ENCODE measurements at regions not wholly inside any gene's neighbourhood (a gene's known extent, or its start where the extent isn't known, plus 50 kb on each side); places are given as distances from the start of the nearest gene placed in this dataset.

GRCh38 chr4:121228848-121229247 lies 64.7 kb upstream of the TNIP3 start:
- CTCF ChIA-PET, result no interaction called here

GRCh38 chr4:121227341-121227792 lies 63.2 kb upstream of the TNIP3 start:
- Histone ChIP-seq H3K27ac (no peak overlapping the region), H3K4me2 (no peak overlapping the region), H3K4me1 (no peaks in the 10 kb centered on the region), H3K9me3 (no peaks in the 10 kb centered on the region), H3K4me3 (no peak overlapping the region)
- DNase-seq (ENCODE audit: low read depth in 1 of 2, low spot score in 1 of 2) (no peak), ATAC-seq (peak in 1 of 2 experiments; percentile 34; a peak in 1 of 6 replicates), FAIRE-seq (no peak)
- ChIA-PET CTCF (interaction anchor here (1.3 kb wide), 1 partner anchor 35 kb away, joined by 3 read pairs; no protein-coding TSS in a partner anchor), POLR2A (no interaction called here)
- WGBS (ENCODE audit: missing lambda C conversion rate), result 76% methylated on average over 3 of the region's 3 CpGs
- TF ChIP-seq TP53 (CRISPR knock-in tag; IDR thresholded peaks at IDR 0.05) (no peak), MAFK (IDR thresholded peaks at IDR 0.05; ENCODE audit: partially characterized antibody) (no peak), RFX5 (IDR thresholded peaks at IDR 0.05) (no peak), KDM5A (IDR thresholded peaks at IDR 0.05) (no peak), MYC (IDR thresholded peaks at IDR 0.05; ENCODE audit: borderline replicate concordance, low read length) (no peak), HOXB5 (CRISPR knock-in tag; IDR thresholded peaks at IDR 0.05) (no peak), HEYL (CRISPR knock-in tag; IDR thresholded peaks at IDR 0.05) (no peak), CHD4 (IDR thresholded peaks at IDR 0.05; ENCODE audit: borderline replicate concordance) (no peak), GATA3 (IDR thresholded peaks at IDR 0.05; ENCODE audit: borderline replicate concordance) (no peak), RNF2 (IDR thresholded peaks at IDR 0.05; ENCODE audit: borderline replicate concordance, low read depth) (no peak), CEBPB (IDR thresholded peaks at IDR 0.05) (no peak), TFCP2L1 (CRISPR knock-in tag; IDR thresholded peaks at IDR 0.05) (no peak), HOXB13 (CRISPR knock-in tag; IDR thresholded peaks at IDR 0.05; ENCODE audit: low read depth) (no peak), RARB (CRISPR knock-in tag; IDR thresholded peaks at IDR 0.05) (no peak), RCOR1 (IDR thresholded peaks at IDR 0.05; ENCODE audit: low read depth, low read length) (no peak), BCL3 (IDR thresholded peaks at IDR 0.05) (no peak), NR3C1 (IDR thresholded peaks at IDR 0.05) (no peak), HDAC2 (IDR thresholded peaks at IDR 0.05) (no peak)

More at GRCh38 chr4:121228848-121229247, 64.7 kb upstream of the TNIP3 start:
- Histone ChIP-seq H3K4me2 (no peak overlapping the region), H3K4me3 (no peak overlapping the region), H3K4me1 (no peaks in the 10 kb centered on the region), H3K9me3 (no peaks in the 10 kb centered on the region), H3K27ac (no peak overlapping the region)
- POLR2A ChIA-PET, result no interaction called here
- DNase-seq (ENCODE audit: low read depth in 1 of 2, low spot score in 1 of 2) (no peak), FAIRE-seq (no peak), ATAC-seq (no peak)
- TF ChIP-seq MAZ (IDR thresholded peaks at IDR 0.05; ENCODE audit: borderline replicate concordance, low read depth, low read length) (no peak), FOSL2 (IDR thresholded peaks at IDR 0.05) (no peak), FOSL2 (CRISPR knock-in tag; IDR thresholded peaks at IDR 0.05) (no peak), BHLHE40 (IDR thresholded peaks at IDR 0.05; ENCODE audit: low read depth, low read length) (no peak), ZNF302 (CRISPR knock-in tag; IDR thresholded peaks at IDR 0.05) (no peak), KDM5A (IDR thresholded peaks at IDR 0.05) (no peak), CBX8 (IDR thresholded peaks at IDR 0.05) (no peak), HDAC2 (IDR thresholded peaks at IDR 0.05) (no peak), EHMT2 (IDR thresholded peaks at IDR 0.05; ENCODE audit: low read depth) (no peak)
- WGBS (ENCODE audit: missing lambda C conversion rate), result 32% methylated on average over 1 of the region's 1 CpG

- DNase-seq (ENCODE audit: low read depth in 1 of 2, low spot score in 1 of 2) (no peak), ATAC-seq (no peak), FAIRE-seq (no peak)
- H3K9me3 ChIP-seq, result no peaks in the 10 kb centered on the region
- H3K4me1 ChIP-seq, result no peaks in the 10 kb centered on the region
- no peak overlapping the region for H3K4me3 ChIP-seq
- ChIA-PET CTCF (no interaction called here), POLR2A (no interaction called here)
- WGBS (ENCODE audit: missing lambda C conversion rate), result 45% methylated on average over 4 of the region's 4 CpGs
- H3K27ac ChIP-seq, result no peak overlapping the region
- H3K4me2 ChIP-seq, result no peak overlapping the region
- TF ChIP-seq ZC3H11A (IDR thresholded peaks at IDR 0.05) (no peak), KDM1A (IDR thresholded peaks at IDR 0.05; ENCODE audit: low read depth) (no peak), ZNF302 (CRISPR knock-in tag; IDR thresholded peaks at IDR 0.05) (no peak), HES2 (IDR thresholded peaks at IDR 0.05) (no peak), USF2 (IDR thresholded peaks at IDR 0.05) (no peak), MAX (IDR thresholded peaks at IDR 0.05) (no peak), MAFK (IDR thresholded peaks at IDR 0.05; ENCODE audit: partially characterized antibody) (no peak), JUN (IDR thresholded peaks at IDR 0.05) (no peak), MYC (IDR thresholded peaks at IDR 0.05; ENCODE audit: borderline replicate concordance, low read length) (no peak), NPAS2 (CRISPR knock-in tag; IDR thresholded peaks at IDR 0.05; ENCODE audit: borderline replicate concordance) (no peak), JUNB (IDR thresholded peaks at IDR 0.05) (no peak), E2F6 (IDR thresholded peaks at IDR 0.05; ENCODE audit: borderline replicate concordance, low read depth) (no peak), HOXB13 (CRISPR knock-in tag; IDR thresholded peaks at IDR 0.05; ENCODE audit: low read depth) (no peak), NFE2L2 (conservative IDR thresholded peaks at IDR 0.05; ENCODE audit: low read length) (no peak), ESRRA (IDR thresholded peaks at IDR 0.05; ENCODE audit: borderline replicate concordance, low read length) (no peak), RAD21 (conservative IDR thresholded peaks at IDR 0.05 in 1 of 2, IDR thresholded peaks at IDR 0.05 in 1 of 2) (no peak)
These were observed 62.2 kb upstream of the TNIP3 start for GRCh38 chr4:121226362-121226761.

Measured in A549 (cell line).